ENCODE measurements at regions not wholly inside any gene's neighbourhood (a gene's known extent, or its start where the extent isn't known, plus 50 kb on each side); places are given as distances from the start of the nearest gene placed in this dataset.
"Not testable (repeated sequence)": the region's sequence is repeated elsewhere in the genome, so short reads cannot be mapped to it uniquely, and the experiment has no call there.

DNA sequence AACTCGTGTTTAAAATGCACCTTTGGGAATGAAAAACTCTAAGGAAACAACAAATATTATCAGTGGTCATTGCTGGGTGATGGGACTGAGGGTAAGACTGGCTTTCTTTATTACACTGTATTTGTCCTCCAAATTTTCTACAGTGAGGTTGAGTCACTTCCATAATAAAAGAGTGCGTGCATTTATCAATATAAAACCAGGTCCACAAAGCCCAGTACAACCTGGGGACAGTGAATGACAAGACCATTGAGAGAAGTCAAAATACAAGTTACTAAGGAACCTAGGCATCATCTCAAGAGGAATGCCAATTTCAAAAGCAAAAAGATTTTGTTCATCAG, 76.4 kb downstream of the MAGED4 start:
- no peak for DNase-seq (ENCODE audit: low spot score)
- intact Hi-C loops (cut with DNase I) = no loop called here

DNA sequence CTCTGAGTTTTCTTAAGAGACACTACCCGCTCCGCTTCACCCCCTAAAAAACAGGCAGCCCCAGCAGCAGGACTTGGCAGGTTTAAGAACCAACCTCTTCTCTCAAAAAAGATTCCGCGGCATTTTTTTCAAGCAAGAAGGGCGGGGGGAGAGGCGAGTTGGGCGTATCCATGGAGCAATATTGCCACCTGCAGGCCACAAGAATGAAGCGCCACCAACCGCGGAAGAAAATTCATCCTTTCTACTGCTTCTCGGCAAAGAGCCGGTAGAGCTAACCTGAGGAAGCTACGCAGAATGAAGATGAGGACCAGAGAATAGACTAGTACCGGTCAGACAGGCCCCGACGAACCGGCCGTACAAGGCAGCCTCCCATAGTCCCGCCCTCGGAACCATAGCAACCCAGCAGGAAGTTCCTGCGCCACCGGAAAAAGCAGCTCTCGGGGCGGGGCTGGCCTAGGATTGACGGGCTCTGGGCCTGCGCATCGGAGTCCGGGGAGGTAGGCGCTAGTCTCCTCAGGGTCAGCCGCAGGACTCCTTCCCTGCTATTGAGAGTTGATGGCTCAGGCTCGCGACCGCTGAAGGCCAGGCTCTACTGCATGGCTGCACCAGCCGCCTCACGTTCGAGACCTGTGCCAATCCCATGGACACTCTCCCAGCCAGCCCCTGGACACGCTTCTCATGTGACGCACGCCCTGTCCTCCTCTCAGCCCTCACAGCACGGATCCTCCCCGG, 76.9 kb downstream of the MAGED4 start:
- intact Hi-C loops (cut with DNase I) = no loop called here
- DNase-seq (ENCODE audit: low spot score) = peak; percentile 98

DNA sequence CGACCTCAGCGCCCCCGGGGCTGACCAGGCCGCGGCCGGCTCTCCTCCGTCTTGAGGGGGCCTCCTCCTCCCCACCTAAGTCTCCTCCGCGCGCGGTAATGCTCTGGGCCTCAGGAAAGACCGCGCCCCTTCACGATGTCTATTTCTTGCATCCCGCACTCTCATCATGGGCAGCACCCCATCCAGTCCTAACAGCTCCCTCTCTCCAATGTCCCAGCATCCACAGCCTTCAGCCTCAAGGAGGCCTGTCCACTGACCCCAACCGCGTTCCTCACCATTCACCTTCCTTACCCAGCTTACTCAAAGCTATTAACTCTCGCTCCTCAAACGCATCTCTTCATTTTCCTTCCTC, 77.5 kb downstream of the MAGED4 start:
- no peak for DNase-seq (ENCODE audit: low spot score)
- intact Hi-C loops (cut with DNase I) = no loop called here

DNA sequence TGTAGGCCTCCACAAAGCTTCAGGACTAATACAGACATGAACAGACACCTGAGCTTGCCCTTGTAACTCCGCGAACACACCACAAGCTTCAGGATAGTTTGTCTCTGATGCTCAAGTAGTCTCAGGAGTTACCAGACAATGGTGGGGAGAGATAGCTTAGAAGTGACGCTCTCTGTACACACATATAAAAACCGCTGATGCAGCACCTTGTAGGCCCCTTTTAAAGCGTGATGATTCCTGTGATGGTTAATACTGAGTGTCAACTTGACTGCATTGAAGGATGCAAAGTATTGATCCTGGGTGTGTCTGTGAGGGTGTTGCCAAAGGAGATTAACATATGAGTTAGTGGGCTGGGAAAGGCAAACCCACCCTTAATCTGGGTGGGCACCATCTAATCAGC, 78.7 kb downstream of the MAGED4 start:
- intact Hi-C loops (cut with DNase I) = no loop called here
- no peak for DNase-seq (ENCODE audit: low spot score)

DNA sequence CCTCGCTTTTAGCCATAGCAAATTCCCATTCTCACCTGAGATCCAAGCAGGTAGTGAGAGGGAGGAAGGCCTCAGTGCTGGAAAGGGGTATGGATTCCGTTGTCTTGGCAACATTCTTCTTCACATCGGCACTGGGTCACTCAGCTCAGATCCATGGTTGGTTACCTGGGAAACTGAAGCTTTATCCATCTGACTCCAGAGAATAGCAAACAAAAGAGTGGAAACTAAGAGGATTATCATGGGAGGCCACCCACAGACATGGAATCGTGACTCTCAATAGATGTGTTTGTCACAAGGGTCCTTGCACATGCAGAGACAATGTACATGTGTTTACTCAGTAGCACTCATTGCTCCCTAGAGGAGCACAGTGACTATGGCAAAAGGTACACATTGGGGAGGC, 81.0 kb downstream of the MAGED4 start:
- intact Hi-C loops (cut with DNase I) = no loop called here
- no peak for DNase-seq (ENCODE audit: low spot score)

DNA sequence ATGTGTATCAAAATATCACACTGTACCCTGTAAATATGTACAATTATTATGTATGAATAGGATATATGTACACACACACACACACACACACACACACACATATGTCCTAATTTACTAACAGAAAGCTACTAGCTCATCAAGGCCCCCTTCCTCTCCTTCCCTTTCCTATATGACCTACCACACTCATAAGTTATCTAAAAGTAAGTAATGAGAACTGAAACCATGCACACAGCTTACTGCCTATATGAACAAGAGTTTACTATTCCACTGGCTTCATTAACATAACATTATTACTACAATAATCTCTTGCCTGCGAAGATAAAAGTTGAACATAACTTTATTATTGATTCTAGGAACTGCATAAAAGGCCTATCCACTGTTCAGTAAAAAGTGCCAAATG, 83.8 kb downstream of the MAGED4 start:
- DNase-seq (ENCODE audit: low spot score); intact Hi-C loops (cut with DNase I): not testable (repeated sequence)

DNA sequence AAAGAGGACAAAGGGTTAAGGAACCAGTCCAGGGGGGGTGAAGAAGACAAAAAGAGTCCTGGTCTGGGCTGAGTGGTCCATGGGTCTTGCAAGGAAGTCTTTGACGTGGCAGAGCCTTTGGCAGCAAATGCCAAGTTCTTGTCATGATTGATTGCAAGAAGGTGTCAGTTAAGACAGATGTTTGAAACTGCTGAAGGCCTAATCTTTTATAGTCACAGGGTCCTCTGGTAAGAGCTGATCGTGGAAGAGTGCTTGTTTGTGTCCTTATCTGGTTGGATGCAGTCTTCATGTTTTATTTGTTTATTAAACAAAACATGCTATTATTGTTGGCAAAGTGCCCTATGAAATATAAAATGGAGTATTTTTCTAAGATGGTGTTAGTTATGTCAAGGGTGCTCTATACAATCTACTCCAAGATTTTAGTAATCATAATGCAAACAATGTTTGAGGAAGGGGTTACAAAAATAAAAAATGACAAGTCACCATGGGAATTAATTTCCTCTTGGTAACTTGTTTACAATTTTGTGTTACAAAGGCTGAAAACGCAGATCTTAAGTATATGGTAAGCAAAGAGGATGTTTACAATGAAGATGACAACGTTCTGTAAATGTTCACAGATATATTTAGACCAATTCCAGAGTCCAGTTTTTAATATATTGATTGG, 85.9 kb downstream of the MAGED4 start:
- intact Hi-C loops (cut with DNase I) = no loop called here

DNA sequence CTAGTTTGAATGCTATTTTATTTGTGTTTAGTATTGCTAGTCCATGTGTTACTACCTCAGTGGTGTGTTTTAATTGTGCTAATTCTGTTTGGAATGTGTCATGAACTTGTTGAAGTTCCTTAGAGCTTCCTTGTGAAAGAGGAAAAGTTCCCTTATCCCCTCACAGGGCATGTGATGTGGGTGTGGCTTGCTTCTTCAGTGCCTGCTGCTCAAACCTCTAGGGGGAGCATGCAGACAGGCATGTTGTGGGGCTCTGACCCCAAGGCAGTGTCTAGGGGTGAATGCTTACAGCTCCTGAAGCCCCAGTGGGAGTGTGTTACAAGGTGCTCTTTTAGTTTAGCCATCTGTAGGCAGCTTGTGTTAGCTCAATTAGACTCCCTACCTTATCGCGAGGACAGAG, 86.5 kb downstream of the MAGED4 start:
- intact Hi-C loops (cut with DNase I) = no loop called here
- DNase-seq (ENCODE audit: low spot score) = no peak

More for the DNA sequence above, 85.9 kb downstream of the MAGED4 start:
- no peak for DNase-seq (ENCODE audit: low spot score)

DNA sequence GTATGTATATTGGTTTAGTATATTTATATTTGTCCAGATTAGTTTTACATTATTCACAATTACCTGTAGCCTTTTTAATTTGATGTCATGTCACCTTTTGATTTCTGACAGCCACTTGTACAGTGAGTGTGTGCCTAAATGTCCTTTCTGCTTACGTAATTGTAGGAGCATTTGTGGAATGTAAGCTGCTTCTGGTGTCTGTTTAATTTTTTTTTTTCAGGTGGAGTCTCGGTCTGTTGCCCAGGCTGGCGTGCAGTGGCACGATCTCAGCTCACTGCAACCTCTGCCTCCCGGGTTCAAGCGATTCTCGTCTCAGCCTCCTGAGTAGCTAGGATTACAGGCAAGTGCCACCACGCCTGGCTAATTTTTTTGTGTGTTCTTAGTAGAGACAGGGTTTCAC, 91.2 kb upstream of the XAGE2 start:
- DNase-seq (ENCODE audit: low spot score) = no peak
- intact Hi-C loops (cut with DNase I) = no loop called here

DNA sequence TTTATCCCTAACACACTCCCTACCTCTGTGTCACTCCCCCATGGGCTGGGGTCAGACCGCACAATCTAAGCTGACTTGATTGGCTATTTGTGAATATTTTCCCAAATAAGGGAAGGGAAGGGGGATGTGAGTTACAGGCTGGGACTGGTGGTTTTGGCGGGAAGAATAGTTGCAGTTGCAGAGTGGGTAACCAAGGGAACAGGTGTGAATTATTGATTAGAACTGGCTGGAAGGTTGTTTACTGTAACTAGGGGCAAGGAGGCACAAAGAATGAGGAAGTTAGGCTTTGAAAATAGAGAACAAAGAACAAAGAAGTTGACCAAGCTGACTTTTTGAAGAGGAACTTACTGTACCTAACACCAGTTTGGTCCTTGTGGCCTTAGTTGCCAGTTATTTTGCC, 88.0 kb upstream of the XAGE2 start:
- no peak for DNase-seq (ENCODE audit: low spot score)
- intact Hi-C loops (cut with DNase I) = no loop called here

DNA sequence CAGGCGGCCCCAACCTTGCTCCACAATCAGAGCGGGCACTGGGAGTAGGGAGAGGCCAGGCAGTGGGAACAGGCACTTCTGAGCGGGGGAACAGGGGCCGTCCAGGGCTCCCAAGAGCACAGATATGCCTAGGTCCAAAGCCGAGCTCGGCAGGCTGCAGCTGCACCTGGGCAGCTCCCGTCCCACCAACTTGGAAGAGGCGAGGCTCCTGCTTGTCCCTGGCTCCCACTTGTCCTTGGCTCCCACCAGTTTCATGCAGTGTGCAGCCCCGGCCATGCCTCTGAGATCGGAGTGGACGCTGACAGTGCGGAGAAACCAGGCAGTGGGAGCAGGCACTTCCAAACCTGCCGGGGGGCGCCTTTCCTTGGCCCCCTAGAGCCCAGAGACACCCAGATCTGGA, 84.0 kb upstream of the XAGE2 start:
- no peak for DNase-seq (ENCODE audit: low spot score)
- intact Hi-C loops (cut with DNase I) = no loop called here

DNA sequence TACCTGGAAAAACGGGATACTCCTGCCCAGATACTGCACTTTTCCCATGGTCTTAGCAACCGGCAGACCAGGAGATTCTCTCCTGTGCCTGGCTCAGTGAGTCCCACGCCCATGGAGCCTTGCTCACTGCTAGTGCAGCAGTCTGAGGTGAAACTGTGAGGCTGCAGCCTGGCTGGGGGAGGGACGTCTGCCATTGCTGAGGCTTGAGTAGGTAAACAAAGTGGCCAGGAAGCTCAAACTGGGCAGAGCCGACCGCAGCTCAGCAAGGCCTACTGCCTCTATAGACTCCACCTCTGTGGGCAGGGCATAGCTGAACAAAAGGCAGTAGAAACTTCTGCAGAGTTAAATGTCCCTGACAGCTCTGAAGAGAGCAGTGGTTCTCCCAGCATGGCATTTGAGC, 69.9 kb upstream of the XAGE2 start:
- intact Hi-C loops (cut with DNase I); DNase-seq (ENCODE audit: low spot score): not testable (repeated sequence)

DNA sequence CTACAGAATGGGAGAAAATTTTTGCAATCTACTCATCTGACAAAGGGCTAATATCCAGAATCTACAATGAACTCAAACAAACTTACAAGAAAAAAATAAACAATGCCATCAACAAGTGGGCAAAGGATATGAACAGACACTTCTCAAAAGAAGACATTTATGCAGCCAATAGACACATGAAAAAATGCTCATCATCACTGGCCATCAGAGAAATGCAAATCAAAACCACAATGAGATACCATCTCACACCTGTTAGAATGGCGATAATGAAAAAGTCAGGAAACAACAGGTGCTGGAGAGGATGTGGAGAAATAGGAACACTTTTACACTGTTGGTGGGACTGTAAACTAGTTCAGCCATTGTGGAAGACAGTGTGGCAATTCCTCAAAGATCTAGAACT, 60.3 kb upstream of the XAGE2 start:
- DNase-seq (ENCODE audit: low spot score); intact Hi-C loops (cut with DNase I): not testable (repeated sequence)

Data from posterior vena cava (tissue), 2 donors.